SU-DHL-6 (cell line): ENCODE measurements at regions not wholly inside any gene's neighbourhood (a gene's known extent, or its start where the extent isn't known, plus 50 kb on each side); places are given as distances from the start of the nearest gene placed in this dataset.

ENCODE experiments used
- H2AFZ ChIP-seq: fragments of 200-600 bp; sonication (generic); 2 replicates; pipeline ENCODE4 v1.6.1; 2014; ENCODE audit warnings: low read depth, mild to moderate bottlenecking, moderate library complexity, mixed read lengths, antibody characterized with exemption, low read length; ENCODE audit not compliant: severe bottlenecking
- H3F3A ChIP-seq: fragments of 200-600 bp; shearing (Covaris generic); 2 replicates; pipeline ENCODE4 v1.6.0; 2016; ENCODE audit warnings: antibody characterized with exemption, mild to moderate bottlenecking; ENCODE audit not compliant: insufficient read depth
- H3K27ac ChIP-seq: fragments of 200-600 bp; sonication (generic); 2 replicates; pipeline ENCODE4 v1.5.1; 2016; ENCODE audit warnings: low read depth, mild to moderate bottlenecking, low read length, moderate library complexity, mixed read lengths
- H3K27me3 ChIP-seq: fragments of 200-600 bp; sonication (generic), shearing (Covaris generic); 2 replicates; pipeline ENCODE4 v1.6.0; 2014; ENCODE audit warnings: mild to moderate bottlenecking, low read length
- H3K36me3 ChIP-seq: fragments of 200-600 bp; sonication (generic); 2 replicates; pipeline ENCODE4 v1.6.1; 2014; ENCODE audit warnings: mild to moderate bottlenecking, low read length, mixed read lengths
- H3K4me2 ChIP-seq: fragments of 300-600, 200-600 bp; shearing (Covaris generic), sonication (generic); 2 replicates; pipeline ENCODE4 v1.6.0; 2014; ENCODE audit warnings: low read length, low read depth, mild to moderate bottlenecking; ENCODE audit not compliant: poor library complexity, severe bottlenecking
- H3K4me3 ChIP-seq: fragments of 200-600 bp; sonication (generic); 2 replicates; pipeline ENCODE4 v1.5.1; 2014; ENCODE audit warnings: antibody characterized with exemption, low read length, mild to moderate bottlenecking, mixed read lengths; ENCODE audit not compliant: insufficient read depth, poor library complexity, severe bottlenecking
- H3K79me2 ChIP-seq: fragments of 200-600 bp; sonication (generic); 2 replicates; pipeline ENCODE4 v1.6.1; 2014; ENCODE audit warnings: mild to moderate bottlenecking, low read length, moderate library complexity; ENCODE audit not compliant: insufficient read depth
- H3K9ac ChIP-seq: fragments of 200-600 bp; sonication (generic); 2 replicates; pipeline ENCODE4 v1.7.0; 2014; ENCODE audit warnings: mild to moderate bottlenecking, low read length
- H3K9me2 ChIP-seq: fragments of 200-600 bp; sonication (generic); replicated peaks from 2 replicates; pipeline ENCODE4 v1.6.1; 2014; ENCODE audit warnings: low read length; ENCODE audit not compliant: insufficient read depth
- H3K9me3 ChIP-seq: fragments of 200-600 bp; sonication (generic); 2 replicates; pipeline ENCODE4 v1.6.1; 2014; ENCODE audit warnings: low read length, mixed read lengths; ENCODE audit not compliant: insufficient read depth
- H4K20me1 ChIP-seq: fragments of 200-600 bp; sonication (generic); 2 replicates; pipeline ENCODE4 v1.6.1; 2014; ENCODE audit warnings: low read depth, mild to moderate bottlenecking, antibody characterized with exemption, low read length, moderate library complexity, mixed read lengths
- CTCF ChIP-seq: fragments of 200-600 bp; sonication (generic); IDR thresholded peaks from one replicate; pipeline ENCODE4 v1.5.1; 2017; ENCODE audit warnings: antibody characterized with exemption, mild to moderate bottlenecking, low read length, moderate library complexity; ENCODE audit not compliant: insufficient read depth, poor library complexity, severe bottlenecking
- EZH2phosphoT487 ChIP-seq: fragments of 200-600 bp; sonication (generic), shearing (Covaris generic); conservative IDR thresholded peaks from 2 replicates; pipeline ENCODE4 v1.6.1; 2018; ENCODE audit warnings: mild to moderate bottlenecking, antibody characterized with exemption, low read length, moderate library complexity, mixed read lengths

DNA sequence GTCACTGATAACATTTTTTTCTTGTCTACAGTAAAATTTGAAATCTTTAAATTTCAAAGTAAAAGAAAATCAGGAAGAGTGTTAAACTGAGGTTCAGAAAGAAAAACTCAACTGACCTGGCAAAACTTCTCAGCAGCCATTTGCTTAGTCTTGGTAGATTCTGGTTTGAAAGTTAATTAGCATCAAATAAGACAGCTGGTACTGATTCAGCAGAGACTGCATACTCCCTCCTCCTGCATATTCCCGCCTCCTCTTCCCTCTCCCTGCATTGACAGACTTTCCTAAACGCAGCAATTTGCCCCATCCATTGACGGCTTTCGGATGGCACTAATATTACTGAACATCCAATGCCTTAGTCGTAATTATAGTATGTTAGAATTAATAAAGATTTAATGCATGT, 520.8 kb downstream of the FLRT2 start:
- H3K27ac ChIP-seq, result no peak overlapping the region
- no peak overlapping the region for H2AFZ ChIP-seq
- TF ChIP-seq EZH2phosphoT487, result no peak
- no peak for TF ChIP-seq CTCF

GRCh38 chr14:86050072-86050683, 520.2 kb downstream of the FLRT2 start:
- TF ChIP-seq EZH2phosphoT487, result no peak
- TF ChIP-seq CTCF, result no peak
- no peaks in the 10 kb centered on the region for H3K79me2 ChIP-seq
- no peak overlapping the region for H2AFZ ChIP-seq
- no peak overlapping the region for H3K4me2 ChIP-seq
- no peak overlapping the region for H3K4me3 ChIP-seq
- H4K20me1 ChIP-seq, result no peaks in the 10 kb centered on the region
- H3F3A ChIP-seq, result no peaks in the 10 kb centered on the region
- H3K9me3 ChIP-seq, result no peaks in the 10 kb centered on the region
- no peaks in the 10 kb centered on the region for H3K9me2 ChIP-seq
- H3K27ac ChIP-seq, result no peak overlapping the region
- no peaks in the 10 kb centered on the region for H3K36me3 ChIP-seq
- H3K27me3 ChIP-seq, result no peaks in the 10 kb centered on the region
- H3K9ac ChIP-seq, result no peak overlapping the region

More for the DNA sequence above, 520.8 kb downstream of the FLRT2 start:
- H3K4me2 ChIP-seq, result no peak overlapping the region
- no peak overlapping the region for H3K9ac ChIP-seq
- no peaks in the 10 kb centered on the region for H3K9me3 ChIP-seq
- no peaks in the 10 kb centered on the region for H3F3A ChIP-seq
- no peaks in the 10 kb centered on the region for H3K27me3 ChIP-seq
- H3K9me2 ChIP-seq, result no peaks in the 10 kb centered on the region
- H4K20me1 ChIP-seq, result no peaks in the 10 kb centered on the region
- no peaks in the 10 kb centered on the region for H3K36me3 ChIP-seq
- H3K79me2 ChIP-seq, result no peaks in the 10 kb centered on the region
- H3K4me3 ChIP-seq, result no peak overlapping the region

DNA sequence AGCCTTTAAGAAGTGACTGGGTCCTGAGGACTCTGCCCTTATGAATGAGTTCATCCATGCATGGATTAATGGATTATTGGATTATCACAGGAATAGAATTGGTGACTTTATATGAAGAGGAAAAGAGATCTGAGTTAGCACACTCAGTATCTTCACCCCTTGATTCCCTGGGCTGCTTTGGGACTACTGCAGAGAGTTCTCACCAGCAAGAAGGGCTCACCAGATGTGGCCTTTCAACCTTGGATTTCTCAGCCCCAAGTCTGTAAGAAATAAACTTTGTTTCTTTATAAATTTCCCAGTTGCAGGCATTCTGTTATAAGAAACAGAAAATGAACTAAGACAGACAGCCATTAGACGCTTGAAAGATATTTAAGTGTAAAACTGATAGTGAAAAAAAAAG, 509.2 kb downstream of the FLRT2 start:
- TF ChIP-seq CTCF (no peak), EZH2phosphoT487 (no peak)
- Histone ChIP-seq H3K9me3 (no peaks in the 10 kb centered on the region), H3K4me2 (no peak overlapping the region), H3K9ac (no peak overlapping the region), H4K20me1 (no peaks in the 10 kb centered on the region), H3K79me2 (no peaks in the 10 kb centered on the region), H3K36me3 (no peaks in the 10 kb centered on the region), H3K9me2 (no peaks in the 10 kb centered on the region), H3K27me3 (no peaks in the 10 kb centered on the region), H3F3A (no peaks in the 10 kb centered on the region), H2AFZ (no peak overlapping the region), H3K4me3 (no peak overlapping the region), H3K27ac (no peak overlapping the region)
